PFSK-1 (cell line): ENCODE measurements at regions not wholly inside any gene's neighbourhood (a gene's known extent, or its start where the extent isn't known, plus 50 kb on each side); places are given as distances from the start of the nearest gene placed in this dataset.

Source experiments
- POLR2AphosphoS5 ChIP-seq: IDR thresholded peaks from 2 replicates; pipeline ENCODE4 v1.6.1; 2012; ENCODE audit warnings: low read depth, mild to moderate bottlenecking, control low read depth, low read length, moderate library complexity
- SIN3A ChIP-seq: IDR thresholded peaks from 2 replicates; pipeline ENCODE4 v1.6.1; 2012; ENCODE audit warnings: mild to moderate bottlenecking, low read length, moderate library complexity, borderline replicate concordance; ENCODE audit not compliant: insufficient read depth
- TAF1 ChIP-seq: IDR thresholded peaks from 2 replicates; pipeline ENCODE4 v1.6.1; 2012; ENCODE audit warnings: low read length, control low read depth, borderline replicate concordance; ENCODE audit not compliant: insufficient read depth
- TF ChIP-seq, protein P1 (sequence below), 2 experiments: IDR thresholded peaks; 2 replicates each; pipeline versions ENCODE4 v1.6.1 to v1.8.0; 2011 to 2012; ENCODE audit warnings: low read depth in 2 of 2, low read length in 2 of 2, control low read depth in 1 of 2, inconsistent platforms in 1 of 2, mild to moderate bottlenecking in 1 of 2, moderate library complexity in 1 of 2; ENCODE audit not compliant: insufficient read depth in 1 of 2

DNA sequence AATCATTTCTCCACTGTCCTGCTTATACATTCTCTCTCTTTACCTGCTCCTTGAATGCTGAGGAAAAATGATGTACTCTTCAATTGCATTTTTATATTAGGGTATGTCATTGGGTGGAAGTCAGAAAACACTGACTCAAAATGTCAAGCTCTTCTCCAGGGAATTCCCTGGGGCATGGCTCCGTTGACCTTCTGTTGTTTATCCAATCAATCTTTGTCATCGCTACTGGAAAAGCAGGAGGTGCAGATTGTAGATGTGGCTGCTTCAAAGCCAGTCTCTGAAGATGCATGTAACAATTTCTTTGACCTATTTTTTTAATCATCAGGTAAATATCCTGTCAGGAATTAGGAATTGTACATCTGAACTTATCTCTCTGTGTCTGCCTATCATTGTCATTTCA lies 63.9 kb upstream of the TENT5A start:
- TF ChIP-seq TAF1 (no peak), POLR2AphosphoS5 (no peak), SIN3A (no peak)
- TF ChIP-seq, protein P1, sequence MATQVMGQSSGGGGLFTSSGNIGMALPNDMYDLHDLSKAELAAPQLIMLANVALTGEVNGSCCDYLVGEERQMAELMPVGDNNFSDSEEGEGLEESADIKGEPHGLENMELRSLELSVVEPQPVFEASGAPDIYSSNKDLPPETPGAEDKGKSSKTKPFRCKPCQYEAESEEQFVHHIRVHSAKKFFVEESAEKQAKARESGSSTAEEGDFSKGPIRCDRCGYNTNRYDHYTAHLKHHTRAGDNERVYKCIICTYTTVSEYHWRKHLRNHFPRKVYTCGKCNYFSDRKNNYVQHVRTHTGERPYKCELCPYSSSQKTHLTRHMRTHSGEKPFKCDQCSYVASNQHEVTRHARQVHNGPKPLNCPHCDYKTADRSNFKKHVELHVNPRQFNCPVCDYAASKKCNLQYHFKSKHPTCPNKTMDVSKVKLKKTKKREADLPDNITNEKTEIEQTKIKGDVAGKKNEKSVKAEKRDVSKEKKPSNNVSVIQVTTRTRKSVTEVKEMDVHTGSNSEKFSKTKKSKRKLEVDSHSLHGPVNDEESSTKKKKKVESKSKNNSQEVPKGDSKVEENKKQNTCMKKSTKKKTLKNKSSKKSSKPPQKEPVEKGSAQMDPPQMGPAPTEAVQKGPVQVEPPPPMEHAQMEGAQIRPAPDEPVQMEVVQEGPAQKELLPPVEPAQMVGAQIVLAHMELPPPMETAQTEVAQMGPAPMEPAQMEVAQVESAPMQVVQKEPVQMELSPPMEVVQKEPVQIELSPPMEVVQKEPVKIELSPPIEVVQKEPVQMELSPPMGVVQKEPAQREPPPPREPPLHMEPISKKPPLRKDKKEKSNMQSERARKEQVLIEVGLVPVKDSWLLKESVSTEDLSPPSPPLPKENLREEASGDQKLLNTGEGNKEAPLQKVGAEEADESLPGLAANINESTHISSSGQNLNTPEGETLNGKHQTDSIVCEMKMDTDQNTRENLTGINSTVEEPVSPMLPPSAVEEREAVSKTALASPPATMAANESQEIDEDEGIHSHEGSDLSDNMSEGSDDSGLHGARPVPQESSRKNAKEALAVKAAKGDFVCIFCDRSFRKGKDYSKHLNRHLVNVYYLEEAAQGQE (IDR thresholded peaks at IDR 0.05; ENCODE audit: insufficient read depth in 1 of 2, low read depth in 2 of 2, low read length in 2 of 2), result no peak
